Superior temporal gyrus (tissue), 1 donor: ENCODE measurements at regions not wholly inside any gene's neighbourhood (a gene's known extent, or its start where the extent isn't known, plus 50 kb on each side); places are given as distances from the start of the nearest gene placed in this dataset.
A peak's percentile ranks its signal among the peaks of the same experiment; 100 is the strongest.

ENCODE experiments used
- DNase-seq: peaks from one replicate; pipeline ENCODE4 v3.0.0-alpha.2; 2016; ENCODE audit errors: extremely low spot score

GRCh38 chr7:48703466-48703865 is 220.9 kb upstream of the CDC14C start:
- DNase-seq = peak; percentile 36

GRCh38 chr7:48708122-48708521 is 216.2 kb upstream of the CDC14C start:
- DNase-seq = no peak

- DNase-seq = no peak
These were observed 215.7 kb upstream of the CDC14C start for GRCh38 chr7:48708635-48709034.

DNA sequence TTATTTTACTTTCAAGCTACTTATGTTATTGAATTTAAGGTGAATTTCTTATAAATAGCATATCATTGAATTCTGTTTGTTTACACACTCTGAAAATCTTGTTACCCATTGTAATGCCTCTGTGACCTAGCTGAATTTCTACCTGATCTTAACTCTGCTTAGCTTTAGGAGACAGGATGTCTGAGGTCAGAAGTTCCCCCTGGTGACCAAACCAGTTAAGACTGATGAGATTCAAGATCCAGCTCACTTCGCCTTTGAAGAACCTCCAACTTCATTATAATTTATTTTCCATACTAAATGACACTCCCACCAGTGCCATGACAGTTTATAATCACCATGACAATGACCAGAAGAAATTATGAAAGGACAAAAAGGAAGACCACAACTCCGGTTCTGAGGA is 213.4 kb upstream of the CDC14C start:
- DNase-seq = no peak

GRCh38 chr7:48718731-48719378 is 205.5 kb upstream of the CDC14C start:
- DNase-seq = no peak

- DNase-seq = no peak
These were observed 195.5 kb upstream of the CDC14C start for GRCh38 chr7:48728799-48729198.

- DNase-seq = no peak
These were observed 189.5 kb upstream of the CDC14C start for GRCh38 chr7:48734695-48735406.

GRCh38 chr7:48741545-48741944 is 182.8 kb upstream of the CDC14C start:
- no peak for DNase-seq

GRCh38 chr7:48742079-48742798 is 182.1 kb upstream of the CDC14C start:
- no peak for DNase-seq

- no peak for DNase-seq
These were observed 176.1 kb upstream of the CDC14C start for GRCh38 chr7:48748081-48748833.

DNA sequence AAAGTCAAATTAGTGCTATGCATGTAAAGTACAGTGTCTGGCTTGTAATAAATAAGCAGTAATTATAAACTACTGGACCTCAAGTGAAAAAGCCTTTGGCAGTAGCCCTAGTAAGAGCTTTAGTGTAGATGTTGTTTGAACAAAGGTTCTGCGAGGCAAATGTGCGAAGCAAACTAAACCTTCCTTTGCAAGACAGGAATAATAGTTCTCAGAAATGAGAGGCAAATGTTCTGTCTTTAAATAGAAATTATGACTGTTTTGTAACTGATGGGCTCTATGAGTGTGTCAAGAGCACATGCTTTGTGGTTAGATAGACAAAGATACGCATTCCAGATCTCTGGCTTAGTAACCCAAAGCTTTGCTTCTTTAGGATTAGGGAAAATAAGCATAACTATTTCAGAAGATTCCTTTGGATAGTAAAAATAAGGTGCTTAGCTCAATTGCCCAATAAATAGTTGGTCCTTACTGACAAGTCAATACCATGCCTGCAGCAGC is 169.2 kb upstream of the CDC14C start:
- DNase-seq = no peak

- no peak for DNase-seq
These were observed 164.8 kb upstream of the CDC14C start for GRCh38 chr7:48759431-48760080.

DNA sequence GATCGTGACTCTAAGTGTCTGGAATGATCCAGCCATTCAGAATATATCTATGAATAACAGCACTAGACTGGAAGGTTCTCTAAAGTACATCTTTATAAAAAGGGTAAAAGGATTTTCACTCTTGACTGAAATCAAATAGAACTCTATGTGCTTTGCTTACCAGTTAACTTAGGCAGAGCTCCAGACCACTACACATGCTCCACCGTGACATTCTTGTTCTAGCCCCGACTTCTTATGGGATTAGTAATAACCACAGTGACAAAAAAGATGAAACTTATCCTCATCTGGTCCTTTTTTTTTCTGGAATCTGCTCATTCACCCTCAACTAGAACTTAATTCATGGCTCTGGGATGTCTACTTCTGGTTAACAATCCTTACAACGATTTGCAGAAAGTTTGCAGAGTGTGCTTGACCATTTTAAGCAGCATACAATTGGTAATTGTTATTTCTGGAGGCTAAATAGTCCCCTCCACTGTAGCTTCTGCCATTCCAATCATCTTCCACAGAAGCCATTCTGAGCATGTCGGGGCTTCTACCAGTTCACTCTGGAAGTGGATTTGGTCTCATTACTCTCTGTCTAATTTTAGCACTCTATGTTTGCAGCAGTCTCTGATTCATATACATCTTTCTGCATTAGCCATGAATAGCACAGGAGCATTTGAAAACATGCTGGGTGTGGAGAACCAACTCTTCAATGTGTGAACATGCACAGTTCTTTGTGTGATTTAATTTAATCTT is 163.7 kb upstream of the CDC14C start:
- DNase-seq = peak; percentile 32

DNA sequence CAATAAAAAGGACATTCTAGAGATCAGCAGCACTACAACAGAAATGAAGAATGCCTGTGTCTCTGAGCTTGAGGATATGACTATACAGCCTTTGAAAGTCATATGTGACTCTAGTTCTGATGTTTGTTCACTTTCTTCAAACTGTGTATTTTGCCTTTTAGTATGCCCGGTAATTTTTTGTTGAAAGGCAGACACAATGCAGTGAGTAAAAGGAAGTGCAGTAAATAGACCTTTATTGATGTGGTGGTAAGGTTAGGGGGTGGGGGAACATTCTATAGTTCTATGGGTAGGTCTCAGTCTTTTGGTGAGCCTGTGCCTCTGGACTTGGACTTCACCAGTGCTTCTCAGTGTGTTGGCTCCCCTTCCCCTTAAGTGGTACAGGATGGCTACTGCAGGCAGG is 143.5 kb upstream of the CDC14C start:
- no peak for DNase-seq

DNA sequence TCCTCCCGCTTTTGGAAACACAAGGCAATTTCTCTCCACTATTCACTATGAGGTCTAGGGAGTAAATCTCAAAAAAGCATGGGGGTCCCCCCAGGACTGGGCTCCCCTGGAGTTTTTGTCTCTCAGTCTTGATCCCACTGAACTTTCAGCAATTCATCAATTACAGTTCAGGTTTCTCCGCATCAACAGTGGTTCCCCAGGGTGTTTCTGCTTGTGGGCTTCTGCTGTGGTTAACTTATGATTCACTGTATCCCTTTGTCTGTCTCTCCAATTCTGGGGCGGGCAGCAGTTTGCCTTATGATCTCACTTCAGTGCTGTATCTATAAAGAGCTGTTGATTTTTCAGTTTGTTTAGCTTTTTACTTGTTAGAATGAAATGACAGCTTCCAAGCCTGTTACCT is 142.6 kb upstream of the CDC14C start:
- DNase-seq = no peak

DNA sequence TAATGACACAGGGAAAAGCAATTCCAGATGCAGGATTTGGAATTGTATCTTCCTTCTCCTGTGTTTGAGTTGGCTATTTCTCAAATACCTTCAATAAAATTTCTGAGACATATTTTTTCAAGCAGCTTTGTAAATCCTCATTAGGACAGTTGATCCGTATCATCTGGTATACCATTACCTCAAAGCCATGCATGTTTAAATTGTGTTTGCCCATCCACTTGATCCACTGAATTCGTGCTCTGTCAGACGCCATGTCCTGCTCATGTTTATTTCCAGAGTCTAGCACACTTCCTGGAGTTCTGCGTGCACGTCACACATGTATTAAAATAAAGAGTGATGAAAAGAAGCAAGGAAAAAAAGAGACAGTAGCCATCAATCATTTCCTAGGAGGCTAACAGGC is 141.8 kb upstream of the CDC14C start:
- DNase-seq = no peak

GRCh38 chr7:48786951-48787350 is 137.4 kb upstream of the CDC14C start:
- DNase-seq = no peak

DNA sequence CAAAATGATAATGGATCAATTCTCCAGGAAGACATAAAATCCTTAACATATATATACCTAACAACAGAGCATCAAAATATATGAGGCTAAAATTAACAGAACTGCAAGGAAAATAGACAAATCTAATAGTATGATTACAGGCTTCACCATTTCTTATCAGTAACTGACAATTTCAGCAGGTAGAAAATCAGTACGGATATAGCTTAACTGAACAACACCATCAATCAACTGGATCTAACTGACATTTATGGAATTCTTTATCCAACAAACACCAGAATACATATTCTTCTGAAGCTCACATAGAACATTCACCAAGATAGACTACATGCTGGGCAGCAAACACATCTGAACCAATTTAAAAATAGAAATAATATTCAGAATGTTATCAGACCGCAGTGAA is 121.1 kb upstream of the CDC14C start:
- DNase-seq = no peak

GRCh38 chr7:48806731-48807130 is 117.6 kb upstream of the CDC14C start:
- no peak for DNase-seq

GRCh38 chr7:48811071-48811470 is 113.3 kb upstream of the CDC14C start:
- DNase-seq = no peak

- no peak for DNase-seq
These were observed 110.9 kb upstream of the CDC14C start for GRCh38 chr7:48813472-48813871.
